WTC11 (cell line): ENCODE measurements at regions not wholly inside any gene's neighbourhood (a gene's known extent, or its start where the extent isn't known, plus 50 kb on each side); places are given as distances from the start of the nearest gene placed in this dataset.
"Not testable (repeated sequence)": the region's sequence is repeated elsewhere in the genome, so short reads cannot be mapped to it uniquely, and the experiment has no call there.

Experiments used
- ATAC-seq: fragments of 200-7000 bp; cut with Tn5 transposase; 2 replicates; pipeline ENCODE4 v1.10.0; 2021; ENCODE audit warnings: mild to moderate bottlenecking, moderate library complexity
- CTCF ChIA-PET: fragments of 300-600 bp; sonication (Branson Sonifier 250); formaldehyde crosslinking; loops from one replicate; lab custom pipeline; 2021; ENCODE audit warnings: antibody characterized with exemption; lab: Charles Lee
- POLR2A ChIA-PET: fragments of 350-600 bp; sonication (Branson Sonifier 250); formaldehyde crosslinking; loops from one replicate; lab custom pipeline; 2021; ENCODE audit warnings: antibody characterized with exemption; lab: Charles Lee
- DNase-seq: peaks from one replicate; pipeline ENCODE4 v3.0.0; 2021; ENCODE audit warnings: low spot score
- H3K27ac Mint-ChIP-seq: 2 replicates; pipeline ENCODE4 v1.8.0; 2021; ENCODE audit warnings: mixed read lengths
- H3K27me3 Mint-ChIP-seq: 2 replicates; pipeline ENCODE4 v1.8.0; 2021; ENCODE audit warnings: low read depth, mild to moderate bottlenecking, moderate library complexity, mixed read lengths
- H3K36me3 Mint-ChIP-seq: 2 replicates; pipeline ENCODE4 v1.8.0; 2021; ENCODE audit warnings: mixed read lengths
- H3K4me1 Mint-ChIP-seq: 2 replicates; pipeline ENCODE4 v1.8.0; 2022; ENCODE audit warnings: mixed read lengths
- H3K4me3 Mint-ChIP-seq: 2 replicates; pipeline ENCODE4 v1.8.0; 2021; ENCODE audit warnings: mild to moderate bottlenecking, moderate library complexity, mixed read lengths
- H3K9me3 Mint-ChIP-seq: 2 replicates; pipeline ENCODE4 v1.8.0; 2021; ENCODE audit warnings: mixed read lengths
- ATF1 ChIP-seq: sonication (generic); formaldehyde crosslinking; IDR thresholded peaks from 2 replicates; pipeline ENCODE4 v1.8.1; 2023; ENCODE audit warnings: mild to moderate bottlenecking, moderate library complexity, missing genetic modification reagents
- JUN ChIP-seq: sonication (generic); formaldehyde crosslinking; IDR thresholded peaks from 2 replicates; pipeline ENCODE4 v1.8.0; 2023; ENCODE audit warnings: mild to moderate bottlenecking, missing genetic modification reagents
- NR1H2 ChIP-seq: sonication (generic); formaldehyde crosslinking; IDR thresholded peaks from 2 replicates; pipeline ENCODE4 v1.9.0; 2021; ENCODE audit warnings: mild to moderate bottlenecking, moderate library complexity, missing genetic modification reagents
- NR2C2 ChIP-seq: sonication (generic); formaldehyde crosslinking; IDR thresholded peaks from 2 replicates; pipeline ENCODE4 v1.8.0; 2022; ENCODE audit warnings: mild to moderate bottlenecking, missing genetic modification reagents
- PRRX2 ChIP-seq: fragments of 250-450 bp; sonication (Bioruptor Pico); IDR thresholded peaks from 2 replicates; pipeline ENCODE4 v1.8.0; 2021; ENCODE audit warnings: mild to moderate bottlenecking
- ZBTB21 ChIP-seq: sonication (generic); formaldehyde crosslinking; IDR thresholded peaks from 2 replicates; pipeline ENCODE4 v1.8.1; 2023; ENCODE audit warnings: mild to moderate bottlenecking, missing genetic modification reagents, borderline replicate concordance
- ZMAT4 ChIP-seq: fragments of 250-450 bp; sonication (Bioruptor Pico); IDR thresholded peaks from 2 replicates; pipeline ENCODE4 v1.9.0; 2021; ENCODE audit warnings: mild to moderate bottlenecking
- ZNF281 ChIP-seq: sonication (generic); formaldehyde crosslinking; IDR thresholded peaks from 2 replicates; pipeline ENCODE4 v1.8.0; 2023; ENCODE audit warnings: mild to moderate bottlenecking, missing genetic modification reagents
- TF ChIP-seq, protein P1 (sequence below): fragments of 250-450 bp; sonication (Bioruptor Pico); IDR thresholded peaks from 2 replicates; pipeline ENCODE4 v1.9.0; 2021; ENCODE audit warnings: moderate library complexity, mild to moderate bottlenecking, inconsistent platforms, borderline replicate concordance
- TF ChIP-seq, protein P2 (sequence below): sonication (generic); formaldehyde crosslinking; IDR thresholded peaks from 2 replicates; pipeline ENCODE4 v1.8.0; 2022; ENCODE audit warnings: missing genetic modification reagents
- TF ChIP-seq, protein P3 (sequence below): sonication (generic); formaldehyde crosslinking; IDR thresholded peaks from 2 replicates; pipeline ENCODE4 v1.8.1; 2023; ENCODE audit warnings: mild to moderate bottlenecking, moderate library complexity, missing genetic modification reagents
- TF ChIP-seq, protein P4 (sequence below): sonication (generic); formaldehyde crosslinking; IDR thresholded peaks from 2 replicates; pipeline ENCODE4 v1.8.1; 2022; ENCODE audit warnings: low read depth, missing genetic modification reagents, borderline replicate concordance
- TF ChIP-seq, protein P5 (sequence below): sonication (generic); formaldehyde crosslinking; IDR thresholded peaks from 2 replicates; pipeline ENCODE4 v1.8.0; 2023; ENCODE audit warnings: missing genetic modification reagents
- TF ChIP-seq, protein P6 (sequence below): sonication (generic); formaldehyde crosslinking; IDR thresholded peaks from 2 replicates; pipeline ENCODE4 v1.8.1; 2023; ENCODE audit warnings: mild to moderate bottlenecking, missing genetic modification reagents, moderate library complexity
- TF ChIP-seq, protein P7 (sequence below): sonication (generic); formaldehyde crosslinking; IDR thresholded peaks from 2 replicates; pipeline ENCODE4 v1.8.1; 2023; ENCODE audit warnings: mild to moderate bottlenecking, missing genetic modification reagents

GRCh38 chrX:83145876-83146275, 362.2 kb upstream of the POU3F4 start:
- TF ChIP-seq ZBTB21 (no peak), JUN (CRISPR knock-in tag) (no peak), PRRX2 (CRISPR knock-in tag) (no peak), NR1H2 (CRISPR knock-in tag) (no peak), ATF1 (no peak)
- TF ChIP-seq, protein P1, sequence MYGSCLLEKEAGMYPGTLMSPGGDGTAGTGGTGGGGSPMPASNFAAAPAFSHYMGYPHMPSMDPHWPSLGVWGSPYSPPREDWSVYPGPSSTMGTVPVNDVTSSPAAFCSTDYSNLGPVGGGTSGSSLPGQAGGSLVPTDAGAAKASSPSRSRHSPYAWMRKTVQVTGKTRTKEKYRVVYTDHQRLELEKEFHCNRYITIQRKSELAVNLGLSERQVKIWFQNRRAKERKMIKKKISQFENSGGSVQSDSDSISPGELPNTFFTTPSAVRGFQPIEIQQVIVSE (CRISPR knock-in tag), result no peak
- TF ChIP-seq, protein P2, sequence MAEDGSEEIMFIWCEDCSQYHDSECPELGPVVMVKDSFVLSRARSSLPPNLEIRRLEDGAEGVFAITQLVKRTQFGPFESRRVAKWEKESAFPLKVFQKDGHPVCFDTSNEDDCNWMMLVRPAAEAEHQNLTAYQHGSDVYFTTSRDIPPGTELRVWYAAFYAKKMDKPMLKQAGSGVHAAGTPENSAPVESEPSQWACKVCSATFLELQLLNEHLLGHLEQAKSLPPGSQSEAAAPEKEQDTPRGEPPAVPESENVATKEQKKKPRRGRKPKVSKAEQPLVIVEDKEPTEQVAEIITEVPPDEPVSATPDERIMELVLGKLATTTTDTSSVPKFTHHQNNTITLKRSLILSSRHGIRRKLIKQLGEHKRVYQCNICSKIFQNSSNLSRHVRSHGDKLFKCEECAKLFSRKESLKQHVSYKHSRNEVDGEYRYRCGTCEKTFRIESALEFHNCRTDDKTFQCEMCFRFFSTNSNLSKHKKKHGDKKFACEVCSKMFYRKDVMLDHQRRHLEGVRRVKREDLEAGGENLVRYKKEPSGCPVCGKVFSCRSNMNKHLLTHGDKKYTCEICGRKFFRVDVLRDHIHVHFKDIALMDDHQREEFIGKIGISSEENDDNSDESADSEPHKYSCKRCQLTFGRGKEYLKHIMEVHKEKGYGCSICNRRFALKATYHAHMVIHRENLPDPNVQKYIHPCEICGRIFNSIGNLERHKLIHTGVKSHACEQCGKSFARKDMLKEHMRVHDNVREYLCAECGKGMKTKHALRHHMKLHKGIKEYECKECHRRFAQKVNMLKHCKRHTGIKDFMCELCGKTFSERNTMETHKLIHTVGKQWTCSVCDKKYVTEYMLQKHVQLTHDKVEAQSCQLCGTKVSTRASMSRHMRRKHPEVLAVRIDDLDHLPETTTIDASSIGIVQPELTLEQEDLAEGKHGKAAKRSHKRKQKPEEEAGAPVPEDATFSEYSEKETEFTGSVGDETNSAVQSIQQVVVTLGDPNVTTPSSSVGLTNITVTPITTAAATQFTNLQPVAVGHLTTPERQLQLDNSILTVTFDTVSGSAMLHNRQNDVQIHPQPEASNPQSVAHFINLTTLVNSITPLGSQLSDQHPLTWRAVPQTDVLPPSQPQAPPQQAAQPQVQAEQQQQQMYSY (CRISPR knock-in tag), result no peak
- TF ChIP-seq, protein P3, sequence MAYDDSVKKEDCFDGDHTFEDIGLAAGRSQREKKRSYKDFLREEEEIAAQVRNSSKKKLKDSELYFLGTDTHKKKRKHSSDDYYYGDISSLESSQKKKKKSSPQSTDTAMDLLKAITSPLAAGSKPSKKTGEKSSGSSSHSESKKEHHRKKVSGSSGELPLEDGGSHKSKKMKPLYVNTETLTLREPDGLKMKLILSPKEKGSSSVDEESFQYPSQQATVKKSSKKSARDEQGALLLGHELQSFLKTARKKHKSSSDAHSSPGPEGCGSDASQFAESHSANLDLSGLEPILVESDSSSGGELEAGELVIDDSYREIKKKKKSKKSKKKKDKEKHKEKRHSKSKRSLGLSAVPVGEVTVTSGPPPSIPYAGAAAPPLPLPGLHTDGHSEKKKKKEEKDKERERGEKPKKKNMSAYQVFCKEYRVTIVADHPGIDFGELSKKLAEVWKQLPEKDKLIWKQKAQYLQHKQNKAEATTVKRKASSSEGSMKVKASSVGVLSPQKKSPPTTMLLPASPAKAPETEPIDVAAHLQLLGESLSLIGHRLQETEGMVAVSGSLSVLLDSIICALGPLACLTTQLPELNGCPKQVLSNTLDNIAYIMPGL (CRISPR knock-in tag), result no peak
- TF ChIP-seq, protein P4, sequence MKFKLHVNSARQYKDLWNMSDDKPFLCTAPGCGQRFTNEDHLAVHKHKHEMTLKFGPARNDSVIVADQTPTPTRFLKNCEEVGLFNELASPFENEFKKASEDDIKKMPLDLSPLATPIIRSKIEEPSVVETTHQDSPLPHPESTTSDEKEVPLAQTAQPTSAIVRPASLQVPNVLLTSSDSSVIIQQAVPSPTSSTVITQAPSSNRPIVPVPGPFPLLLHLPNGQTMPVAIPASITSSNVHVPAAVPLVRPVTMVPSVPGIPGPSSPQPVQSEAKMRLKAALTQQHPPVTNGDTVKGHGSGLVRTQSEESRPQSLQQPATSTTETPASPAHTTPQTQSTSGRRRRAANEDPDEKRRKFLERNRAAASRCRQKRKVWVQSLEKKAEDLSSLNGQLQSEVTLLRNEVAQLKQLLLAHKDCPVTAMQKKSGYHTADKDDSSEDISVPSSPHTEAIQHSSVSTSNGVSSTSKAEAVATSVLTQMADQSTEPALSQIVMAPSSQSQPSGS, result no peak
- no peaks in the 10 kb centered on the region for H3K36me3 Mint-ChIP-seq
- ChIA-PET POLR2A (no interaction called here), CTCF (no interaction called here)
- ATAC-seq (no peak), DNase-seq (no peak)
- no peaks in the 10 kb centered on the region for H3K27me3 Mint-ChIP-seq
- H3K4me1 Mint-ChIP-seq, result peaks cover 9% of the 10 kb centered on the region
- H3K27ac Mint-ChIP-seq, result no peak overlapping the region
- no peak overlapping the region for H3K4me3 Mint-ChIP-seq
- no peaks in the 10 kb centered on the region for H3K9me3 Mint-ChIP-seq

- TF ChIP-seq NR2C2, result no peak
- TF ChIP-seq, protein P5, sequence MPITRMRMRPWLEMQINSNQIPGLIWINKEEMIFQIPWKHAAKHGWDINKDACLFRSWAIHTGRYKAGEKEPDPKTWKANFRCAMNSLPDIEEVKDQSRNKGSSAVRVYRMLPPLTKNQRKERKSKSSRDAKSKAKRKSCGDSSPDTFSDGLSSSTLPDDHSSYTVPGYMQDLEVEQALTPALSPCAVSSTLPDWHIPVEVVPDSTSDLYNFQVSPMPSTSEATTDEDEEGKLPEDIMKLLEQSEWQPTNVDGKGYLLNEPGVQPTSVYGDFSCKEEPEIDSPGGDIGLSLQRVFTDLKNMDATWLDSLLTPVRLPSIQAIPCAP (CRISPR knock-in tag), result no peak
- no peak for TF ChIP-seq ATF1
- TF ChIP-seq, protein P6, sequence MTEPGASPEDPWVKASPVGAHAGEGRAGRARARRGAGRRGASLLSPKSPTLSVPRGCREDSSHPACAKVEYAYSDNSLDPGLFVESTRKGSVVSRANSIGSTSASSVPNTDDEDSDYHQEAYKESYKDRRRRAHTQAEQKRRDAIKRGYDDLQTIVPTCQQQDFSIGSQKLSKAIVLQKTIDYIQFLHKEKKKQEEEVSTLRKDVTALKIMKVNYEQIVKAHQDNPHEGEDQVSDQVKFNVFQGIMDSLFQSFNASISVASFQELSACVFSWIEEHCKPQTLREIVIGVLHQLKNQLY (CRISPR knock-in tag), result no peak
- TF ChIP-seq, protein P1 (CRISPR knock-in tag), result no peak
- TF ChIP-seq, protein P7, sequence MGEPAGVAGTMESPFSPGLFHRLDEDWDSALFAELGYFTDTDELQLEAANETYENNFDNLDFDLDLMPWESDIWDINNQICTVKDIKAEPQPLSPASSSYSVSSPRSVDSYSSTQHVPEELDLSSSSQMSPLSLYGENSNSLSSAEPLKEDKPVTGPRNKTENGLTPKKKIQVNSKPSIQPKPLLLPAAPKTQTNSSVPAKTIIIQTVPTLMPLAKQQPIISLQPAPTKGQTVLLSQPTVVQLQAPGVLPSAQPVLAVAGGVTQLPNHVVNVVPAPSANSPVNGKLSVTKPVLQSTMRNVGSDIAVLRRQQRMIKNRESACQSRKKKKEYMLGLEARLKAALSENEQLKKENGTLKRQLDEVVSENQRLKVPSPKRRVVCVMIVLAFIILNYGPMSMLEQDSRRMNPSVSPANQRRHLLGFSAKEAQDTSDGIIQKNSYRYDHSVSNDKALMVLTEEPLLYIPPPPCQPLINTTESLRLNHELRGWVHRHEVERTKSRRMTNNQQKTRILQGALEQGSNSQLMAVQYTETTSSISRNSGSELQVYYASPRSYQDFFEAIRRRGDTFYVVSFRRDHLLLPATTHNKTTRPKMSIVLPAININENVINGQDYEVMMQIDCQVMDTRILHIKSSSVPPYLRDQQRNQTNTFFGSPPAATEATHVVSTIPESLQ (CRISPR knock-in tag), result no peak
- no peak for TF ChIP-seq ZMAT4 (CRISPR knock-in tag)
- no peak for TF ChIP-seq ZNF281 (CRISPR knock-in tag)
- Mint-ChIP-seq H3K4me1 (peaks cover 7% of the 10 kb centered on the region), H3K36me3 (no peaks in the 10 kb centered on the region), H3K9me3 (no peaks in the 10 kb centered on the region), H3K4me3 (no peak overlapping the region), H3K27ac (no peak overlapping the region), H3K27me3 (no peaks in the 10 kb centered on the region)
- ChIA-PET CTCF (no interaction called here), POLR2A (no interaction called here)
- no peak for DNase-seq
- no peak for ATAC-seq
These were observed 348.0 kb upstream of the POU3F4 start for GRCh38 chrX:83160096-83160495.

DNA sequence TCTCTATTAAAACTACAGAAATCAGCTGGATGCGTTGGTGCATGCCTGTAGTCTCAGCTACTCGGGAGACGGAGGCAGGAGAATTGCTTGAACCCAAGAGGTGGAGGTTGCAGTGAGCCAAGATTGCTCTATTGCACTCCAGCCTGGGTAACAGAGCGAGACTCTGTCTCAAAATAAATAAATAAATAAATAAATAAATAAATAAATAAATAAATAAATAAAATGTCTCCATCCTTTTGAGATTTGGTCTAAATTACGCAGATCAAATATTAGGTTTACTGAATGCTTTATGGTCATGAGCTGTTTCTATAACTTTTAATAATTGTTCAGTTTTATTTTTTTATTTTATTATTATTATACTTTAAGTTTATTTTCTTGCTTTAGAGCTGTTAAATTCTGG, 344.0 kb upstream of the POU3F4 start:
- H3K9me3 Mint-ChIP-seq, result not testable (repeated sequence)

More for the DNA sequence above, 344.0 kb upstream of the POU3F4 start:
- H3K27me3 Mint-ChIP-seq, ATAC-seq, POLR2A ChIA-PET, DNase-seq, H3K36me3 Mint-ChIP-seq, H3K4me3 Mint-ChIP-seq, CTCF ChIA-PET, H3K4me1 Mint-ChIP-seq, H3K27ac Mint-ChIP-seq: not testable (repeated sequence)
